Mesendoderm (in vitro differentiated cells): ENCODE measurements at regions not wholly inside any gene's neighbourhood (a gene's known extent, or its start where the extent isn't known, plus 50 kb on each side); places are given as distances from the start of the nearest gene placed in this dataset.

Experiments used
- DNase-seq: peaks from one replicate; pipeline ENCODE4 v3.0.0; 2013
- H2AK5ac ChIP-seq: 2 replicates; pipeline ENCODE4 v1.6.1; 2013; ENCODE audit warnings: low read length, inconsistent platforms
- H2BK120ac ChIP-seq: 2 replicates; pipeline ENCODE4 v1.6.1; 2013; ENCODE audit warnings: low read depth, mild to moderate bottlenecking, low read length, moderate library complexity, mixed read lengths
- H2BK15ac ChIP-seq: replicated peaks from 2 replicates; pipeline ENCODE4 v1.6.1; 2013; ENCODE audit warnings: low read depth, mild to moderate bottlenecking, moderate library complexity
- H2BK5ac ChIP-seq: 2 replicates; pipeline ENCODE4 v1.6.1; 2013; ENCODE audit warnings: low read length, inconsistent platforms
- H3K18ac ChIP-seq: 2 replicates; pipeline ENCODE4 v1.6.1; 2013; ENCODE audit warnings: mild to moderate bottlenecking, low read length, mixed read lengths
- H3K23ac ChIP-seq: one replicate; pipeline ENCODE4 v1.6.1; 2013; ENCODE audit warnings: low read length
- H3K27ac ChIP-seq: 2 replicates; pipeline ENCODE4 v1.5.1; 2013; ENCODE audit warnings: low read depth, mild to moderate bottlenecking, inconsistent platforms, low read length, moderate library complexity
- H3K27me3 ChIP-seq: 2 replicates; pipeline ENCODE4 v1.6.1; 2013; ENCODE audit warnings: low read length, control low read depth, mild to moderate bottlenecking, inconsistent platforms; ENCODE audit not compliant: insufficient read depth, poor library complexity
- H3K36me3 ChIP-seq: 2 replicates; pipeline ENCODE4 v1.6.1; 2013; ENCODE audit warnings: low read length, inconsistent platforms; ENCODE audit not compliant: control insufficient read depth, insufficient read depth
- H3K4ac ChIP-seq: one replicate; pipeline ENCODE4 v1.6.1; 2013; ENCODE audit warnings: low read depth, mild to moderate bottlenecking, low read length, moderate library complexity
- H3K4me1 ChIP-seq: 2 replicates; pipeline ENCODE4 v1.6.1; 2013; ENCODE audit warnings: low read depth, low read length, inconsistent platforms; ENCODE audit not compliant: control insufficient read depth
- H3K4me2 ChIP-seq: 2 replicates; pipeline ENCODE4 v1.6.1; 2013; ENCODE audit warnings: low read length
- H3K4me3 ChIP-seq: 2 replicates; pipeline ENCODE4 v1.5.1; 2013; ENCODE audit warnings: mild to moderate bottlenecking, low read length
- H3K56ac ChIP-seq: one replicate; pipeline ENCODE4 v1.6.1; 2013; ENCODE audit warnings: low read length
- H3K79me1 ChIP-seq: 2 replicates; pipeline ENCODE4 v1.6.1; 2013; ENCODE audit warnings: low read length, inconsistent platforms
- H3K79me2 ChIP-seq: 2 replicates; pipeline ENCODE4 v1.6.1; 2013; ENCODE audit warnings: mild to moderate bottlenecking, low read length; ENCODE audit not compliant: control insufficient read depth, insufficient read depth
- H3K9ac ChIP-seq: 2 replicates; pipeline ENCODE4 v1.6.1; 2013; ENCODE audit warnings: low read length, inconsistent platforms
- H4K5ac ChIP-seq: one replicate; pipeline ENCODE4 v1.6.1; 2013; ENCODE audit warnings: low read length
- H4K8ac ChIP-seq: one replicate; pipeline ENCODE4 v1.6.1; 2013; ENCODE audit warnings: low read depth, mild to moderate bottlenecking, control low read depth, low read length, moderate library complexity
- WGBS: extraction: QIAGEN DNeasy Blood & Tissue Kit; methylation state at CpG from one replicate; pipeline ENCODE4 v1.1.7; 2013; ENCODE audit warnings: low lambda C conversion rate, missing lambda C conversion rate; ENCODE audit not compliant: insufficient coverage; ENCODE audit errors: extremely low coverage; 5-methylcytosine and 5-hydroxymethylcytosine counted together

GRCh38 chr2:188785061-188785460, 189.1 kb upstream of the COL3A1 start:
- Histone ChIP-seq H3K79me1 (no peaks in the 10 kb centered on the region), H3K79me2 (no peaks in the 10 kb centered on the region), H3K9ac (no peak overlapping the region), H2AK5ac (no peak overlapping the region), H3K27me3 (no peaks in the 10 kb centered on the region), H3K4ac (no peak overlapping the region), H2BK120ac (no peak overlapping the region), H2BK15ac (no peak overlapping the region), H3K56ac (no peak overlapping the region), H3K36me3 (no peaks in the 10 kb centered on the region), H3K23ac (no peak overlapping the region), H4K8ac (no peak overlapping the region), H3K18ac (no peak overlapping the region), H3K4me1 (no peaks in the 10 kb centered on the region), H4K5ac (no peak overlapping the region), H3K4me2 (no peak overlapping the region), H3K27ac (no peak overlapping the region), H3K4me3 (no peak overlapping the region), H2BK5ac (no peak overlapping the region)
- DNase-seq: no peak
- no CpG with 5 or more reads among the region's 2 CpGs for WGBS

- no peak overlapping the region for H3K27ac ChIP-seq
- no peak overlapping the region for H3K56ac ChIP-seq
- H3K9ac ChIP-seq: no peak overlapping the region
- no peaks in the 10 kb centered on the region for H3K79me1 ChIP-seq
- no peak overlapping the region for H2BK15ac ChIP-seq
- no peak overlapping the region for H4K8ac ChIP-seq
- no CpG with 5 or more reads among the region's 6 CpGs for WGBS
- H2BK5ac ChIP-seq: no peak overlapping the region
- H4K5ac ChIP-seq: no peak overlapping the region
- no peak overlapping the region for H2BK120ac ChIP-seq
- no peaks in the 10 kb centered on the region for H3K4me1 ChIP-seq
- no peak overlapping the region for H3K23ac ChIP-seq
- H3K4me2 ChIP-seq: no peak overlapping the region
- H3K4ac ChIP-seq: no peak overlapping the region
- DNase-seq: no peak
- H2AK5ac ChIP-seq: no peak overlapping the region
- H3K27me3 ChIP-seq: no peaks in the 10 kb centered on the region
- H3K36me3 ChIP-seq: no peaks in the 10 kb centered on the region
- H3K79me2 ChIP-seq: no peaks in the 10 kb centered on the region
- H3K4me3 ChIP-seq: no peak overlapping the region
- H3K18ac ChIP-seq: no peak overlapping the region
Measured at GRCh38 chr2:188785490-188785889, 188.7 kb upstream of the COL3A1 start.

- Histone ChIP-seq H3K79me1 (no peaks in the 10 kb centered on the region), H4K8ac (no peak overlapping the region), H4K5ac (no peak overlapping the region), H3K79me2 (no peaks in the 10 kb centered on the region), H2BK120ac (no peak overlapping the region), H3K18ac (no peak overlapping the region), H3K27ac (no peak overlapping the region), H3K4me3 (no peak overlapping the region), H3K36me3 (no peaks in the 10 kb centered on the region), H3K9ac (no peak overlapping the region), H2AK5ac (no peak overlapping the region), H3K4me2 (no peak overlapping the region), H3K27me3 (no peaks in the 10 kb centered on the region), H3K23ac (no peak overlapping the region), H3K4ac (no peak overlapping the region), H2BK15ac (no peak overlapping the region), H3K56ac (no peak overlapping the region), H2BK5ac (no peak overlapping the region), H3K4me1 (no peaks in the 10 kb centered on the region)
- no CpG with 5 or more reads among the region's 3 CpGs for WGBS
- DNase-seq: no peak
Measured at GRCh38 chr2:188786368-188786841, 187.8 kb upstream of the COL3A1 start.

GRCh38 chr2:188787021-188787657, 187.0 kb upstream of the COL3A1 start:
- no peak overlapping the region for H3K4me3 ChIP-seq
- no peak overlapping the region for H3K27ac ChIP-seq
- no peak overlapping the region for H4K8ac ChIP-seq
- no peak overlapping the region for H2AK5ac ChIP-seq
- no peak overlapping the region for H2BK5ac ChIP-seq
- H3K79me1 ChIP-seq: no peaks in the 10 kb centered on the region
- H3K4me2 ChIP-seq: no peak overlapping the region
- H3K18ac ChIP-seq: no peak overlapping the region
- H2BK120ac ChIP-seq: no peak overlapping the region
- H2BK15ac ChIP-seq: no peak overlapping the region
- H4K5ac ChIP-seq: no peak overlapping the region
- H3K79me2 ChIP-seq: no peaks in the 10 kb centered on the region
- H3K9ac ChIP-seq: no peak overlapping the region
- H3K27me3 ChIP-seq: no peaks in the 10 kb centered on the region
- no CpG with 5 or more reads among the region's 5 CpGs for WGBS
- peak; percentile 34 for DNase-seq
- no peaks in the 10 kb centered on the region for H3K36me3 ChIP-seq
- H3K23ac ChIP-seq: no peak overlapping the region
- no peak overlapping the region for H3K4ac ChIP-seq
- H3K56ac ChIP-seq: no peak overlapping the region
- H3K4me1 ChIP-seq: no peaks in the 10 kb centered on the region

- Histone ChIP-seq H3K9ac (no peak overlapping the region), H3K4me3 (no peak overlapping the region), H4K5ac (no peak overlapping the region), H2BK15ac (no peak overlapping the region), H3K4me1 (no peaks in the 10 kb centered on the region), H3K56ac (no peak overlapping the region), H3K4me2 (no peak overlapping the region), H3K79me2 (no peaks in the 10 kb centered on the region), H3K79me1 (no peaks in the 10 kb centered on the region), H3K36me3 (no peaks in the 10 kb centered on the region), H4K8ac (no peak overlapping the region), H2BK120ac (no peak overlapping the region), H2AK5ac (no peak overlapping the region), H2BK5ac (no peak overlapping the region), H3K27me3 (no peaks in the 10 kb centered on the region), H3K4ac (no peak overlapping the region), H3K18ac (no peak overlapping the region), H3K27ac (no peak overlapping the region), H3K23ac (no peak overlapping the region)
- no peak for DNase-seq
- WGBS: no CpG with 5 or more reads among the region's 3 CpGs
Measured at GRCh38 chr2:188787658-188788240, 186.4 kb upstream of the COL3A1 start.

GRCh38 chr2:188788621-188789020, 185.6 kb upstream of the COL3A1 start:
- DNase-seq: no peak
- no peak overlapping the region for H3K18ac ChIP-seq
- H2AK5ac ChIP-seq: no peak overlapping the region
- H3K36me3 ChIP-seq: no peaks in the 10 kb centered on the region
- H3K4me2 ChIP-seq: no peak overlapping the region
- H2BK5ac ChIP-seq: no peak overlapping the region
- no peak overlapping the region for H4K8ac ChIP-seq
- no peak overlapping the region for H3K4me3 ChIP-seq
- H4K5ac ChIP-seq: no peak overlapping the region
- no peak overlapping the region for H2BK15ac ChIP-seq
- no peak overlapping the region for H3K9ac ChIP-seq
- H2BK120ac ChIP-seq: no peak overlapping the region
- no peak overlapping the region for H3K56ac ChIP-seq
- no peaks in the 10 kb centered on the region for H3K79me1 ChIP-seq
- H3K4ac ChIP-seq: no peak overlapping the region
- no peaks in the 10 kb centered on the region for H3K27me3 ChIP-seq
- H3K27ac ChIP-seq: no peak overlapping the region
- H3K23ac ChIP-seq: no peak overlapping the region
- no peaks in the 10 kb centered on the region for H3K79me2 ChIP-seq
- H3K4me1 ChIP-seq: no peaks in the 10 kb centered on the region
